PC-3 (cell line): ENCODE measurements at regions not wholly inside any gene's neighbourhood (a gene's known extent, or its start where the extent isn't known, plus 50 kb on each side); places are given as distances from the start of the nearest gene placed in this dataset.
A peak's percentile ranks its signal among the peaks of the same experiment; 100 is the strongest.

Experiments used
- ATAC-seq: fragments of 200-7000 bp; cut with Tn5 transposase; 2 replicates; pipeline ENCODE4 v1.9.1; 2020; ENCODE audit warnings: mild to moderate bottlenecking, moderate library complexity
- BruUV-seq: library from RNA; stranded (reverse); fragments of 400-500 nt; replicated peaks from 2 replicates; lab custom pipeline; 2021; lab: Mats Ljungman, UMichigan
- CTCF ChIA-PET: fragments of 300-600 bp; sonication (Branson Sonifier 250); formaldehyde crosslinking; loops from one replicate; lab custom pipeline; 2022; ENCODE audit warnings: antibody characterized with exemption; lab: Charles Lee
- POLR2A ChIA-PET: fragments of 300-600 bp; sonication (Branson Sonifier 250); formaldehyde crosslinking; loops from one replicate; lab custom pipeline; 2022; ENCODE audit warnings: antibody characterized with exemption; ENCODE audit not compliant: unreplicated experiment; lab: Charles Lee
- DNase-seq: peaks from one replicate; pipeline ENCODE4 v3.0.0-alpha.2; 2015
- H2AFZ ChIP-seq: fragments of 300-600 bp; sonication (generic); 2 replicates; pipeline ENCODE4 v1.6.0; 2016; ENCODE audit warnings: antibody characterized with exemption, low read length
- H3F3A ChIP-seq: fragments of 300-600 bp; sonication (generic); one replicate; pipeline ENCODE4 v1.6.0; 2017; ENCODE audit warnings: antibody characterized with exemption, low read length, control low read depth, mild to moderate bottlenecking; ENCODE audit not compliant: unreplicated experiment
- H3K27ac ChIP-seq: fragments of 300-600 bp; sonication (generic); 2 replicates; pipeline ENCODE4 v1.5.1; 2016; ENCODE audit warnings: mild to moderate bottlenecking, low read length
- H3K27me3 ChIP-seq: fragments of 300-600 bp; sonication (generic); 2 replicates; pipeline ENCODE4 v1.6.1; 2016; ENCODE audit warnings: low read length, mixed read lengths
- H3K36me3 ChIP-seq: fragments of 300-600 bp; sonication (generic); 2 replicates; pipeline ENCODE4 v1.6.1; 2016; ENCODE audit warnings: low read depth, mixed run types, low read length, mixed read lengths
- H3K4me1 ChIP-seq: fragments of 300-600 bp; sonication (generic); 2 replicates; pipeline ENCODE4 v1.5.1; 2016; ENCODE audit warnings: low read length; ENCODE audit not compliant: insufficient read depth
- H3K4me2 ChIP-seq: fragments of 300-600 bp; sonication (generic); 2 replicates; pipeline ENCODE4 v1.6.0; 2016; ENCODE audit warnings: low read length
- H3K4me3 ChIP-seq: fragments of 300-600 bp; sonication (generic); 2 replicates; pipeline ENCODE4 v1.5.1; 2016; ENCODE audit warnings: mild to moderate bottlenecking, low read length, mixed read lengths
- H3K79me2 ChIP-seq: fragments of 300-600 bp; sonication (generic); 2 replicates; pipeline ENCODE4 v1.6.1; 2017; ENCODE audit warnings: low read length, mixed read lengths
- H3K9ac ChIP-seq: fragments of 300-600 bp; sonication (generic); 2 replicates; pipeline ENCODE4 v1.6.0; 2016; ENCODE audit warnings: mild to moderate bottlenecking, low read length
- H3K9me2 ChIP-seq: fragments of 300-600 bp; sonication (generic); replicated peaks from 2 replicates; pipeline ENCODE4 v1.6.1; 2016; ENCODE audit warnings: mixed run types, low read length, mixed read lengths
- H3K9me3 ChIP-seq: fragments of 300-600 bp; sonication (generic); 2 replicates; pipeline ENCODE4 v1.6.1; 2016; ENCODE audit warnings: low read length, mixed read lengths
- H4K20me1 ChIP-seq: fragments of 300-600 bp; sonication (generic); 2 replicates; pipeline ENCODE4 v1.6.1; 2016; ENCODE audit warnings: low read length, mixed read lengths
- CTCF ChIP-seq: fragments of 300-600 bp; sonication (generic); conservative IDR thresholded peaks from 2 replicates; pipeline ENCODE4 v1.5.1; 2017; ENCODE audit warnings: antibody characterized with exemption, low read depth, mild to moderate bottlenecking, low read length
- EZH2 ChIP-seq: fragments of 300-600 bp; sonication (generic); IDR thresholded peaks from one replicate; pipeline ENCODE4 v1.6.1; 2017; ENCODE audit warnings: antibody characterized with exemption, mild to moderate bottlenecking, low read length; ENCODE audit not compliant: unreplicated experiment
- EZH2phosphoT487 ChIP-seq: fragments of 300-600 bp; sonication (generic); IDR thresholded peaks from 2 replicates; pipeline ENCODE4 v1.6.1; 2018; ENCODE audit warnings: mild to moderate bottlenecking, antibody characterized with exemption, low read length, borderline replicate concordance
- intact Hi-C: fragments of 100-400 bp; cut with micrococcal nuclease; formaldehyde crosslinking; loops from 2 replicates; pipeline ENCODE4 v1.9.0; 2023

GRCh38 chr9:111151537-111151936, 113.3 kb upstream of the LPAR1 start:
- BruUV-seq, result no TSS peak
- Histone ChIP-seq H4K20me1 (no peaks in the 10 kb centered on the region), H3F3A (no peaks in the 10 kb centered on the region), H3K9me2 (no peaks in the 10 kb centered on the region), H3K27ac (no peak overlapping the region), H2AFZ (no peak overlapping the region), H3K36me3 (no peaks in the 10 kb centered on the region), H3K9ac (no peak overlapping the region), H3K4me1 (no peaks in the 10 kb centered on the region), H3K79me2 (no peaks in the 10 kb centered on the region), H3K9me3 (no peaks in the 10 kb centered on the region), H3K4me3 (no peak overlapping the region), H3K27me3 (no peaks in the 10 kb centered on the region), H3K4me2 (no peak overlapping the region)
- ATAC-seq (no peak), DNase-seq (peak; percentile 13)
- POLR2A ChIA-PET, result no interaction called here
- TF ChIP-seq EZH2 (no peak), EZH2phosphoT487 (no peak), CTCF (no peak)
- intact Hi-C loops, result no loop called here
- CTCF ChIA-PET, result no interaction called here

- intact Hi-C loops, result no loop called here
- ATAC-seq (no peak), DNase-seq (no peak)
- CTCF ChIA-PET, result interaction anchor here (0.6 kb wide), 1 partner anchor 880 kb away, joined by 7 read pairs; no protein-coding TSS in a partner anchor
- Histone ChIP-seq H3F3A (no peaks in the 10 kb centered on the region), H3K9me2 (no peaks in the 10 kb centered on the region), H3K79me2 (no peaks in the 10 kb centered on the region), H4K20me1 (no peaks in the 10 kb centered on the region), H3K4me1 (no peaks in the 10 kb centered on the region), H3K27ac (no peak overlapping the region), H3K4me2 (no peak overlapping the region), H3K4me3 (no peak overlapping the region), H3K9ac (no peak overlapping the region), H3K36me3 (no peaks in the 10 kb centered on the region), H3K27me3 (no peaks in the 10 kb centered on the region), H3K9me3 (no peaks in the 10 kb centered on the region), H2AFZ (no peak overlapping the region)
- no TSS peak for BruUV-seq
- TF ChIP-seq EZH2phosphoT487, result no peak
- TF ChIP-seq CTCF, result no peak
- no peak for TF ChIP-seq EZH2
- POLR2A ChIA-PET, result no interaction called here
Observed at GRCh38 chr9:111150181-111150580, 111.9 kb upstream of the LPAR1 start.

- Histone ChIP-seq H4K20me1 (no peaks in the 10 kb centered on the region), H3K36me3 (no peaks in the 10 kb centered on the region), H3K4me1 (no peaks in the 10 kb centered on the region), H3K9ac (no peak overlapping the region), H3K27me3 (no peaks in the 10 kb centered on the region), H3K79me2 (no peaks in the 10 kb centered on the region), H3K9me3 (no peaks in the 10 kb centered on the region), H3F3A (no peaks in the 10 kb centered on the region), H3K4me3 (no peak overlapping the region), H3K9me2 (no peaks in the 10 kb centered on the region), H2AFZ (no peak overlapping the region), H3K27ac (no peak overlapping the region), H3K4me2 (no peak overlapping the region)
- DNase-seq, result peak; percentile 19
- CTCF ChIA-PET, result no interaction called here
- TF ChIP-seq CTCF (peak; percentile 33), EZH2 (no peak)
- ATAC-seq, result no peak
- POLR2A ChIA-PET, result no interaction called here
- BruUV-seq, result no TSS peak
- intact Hi-C loops, result no loop called here
Observed at GRCh38 chr9:111149018-111149759, 110.9 kb upstream of the LPAR1 start.
